NCI-H446 (cell line): ENCODE measurements at regions not wholly inside any gene's neighbourhood (a gene's known extent, or its start where the extent isn't known, plus 50 kb on each side); places are given as distances from the start of the nearest gene placed in this dataset.
"Not testable (repeated sequence)": the region's sequence is repeated elsewhere in the genome, so short reads cannot be mapped to it uniquely, and the experiment has no call there.

Experiments used
- DNase-seq, 2 experiments: peaks; one replicate each; lab custom pipeline; 2025; lab: John Stamatoyannopoulos, UW

DNA sequence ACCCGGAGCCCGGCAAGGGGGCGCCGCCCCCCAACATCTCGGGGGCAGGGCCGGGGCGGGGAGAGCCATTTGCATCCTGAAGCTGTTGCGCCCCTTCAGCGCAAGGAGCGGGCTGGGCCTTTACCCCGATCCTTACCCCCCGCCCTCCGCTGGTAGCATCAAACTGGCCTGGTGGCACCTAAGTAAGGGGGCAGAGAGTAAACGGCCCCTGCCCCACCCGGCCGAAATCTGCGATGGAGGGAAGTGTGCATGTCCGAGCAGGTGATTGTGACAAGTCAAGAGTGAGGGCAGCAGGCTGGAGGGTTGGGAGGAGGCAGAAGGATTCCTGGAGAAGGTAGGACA is 101.2 kb downstream of the ESM1 start:
- DNase-seq: no peak

DNA sequence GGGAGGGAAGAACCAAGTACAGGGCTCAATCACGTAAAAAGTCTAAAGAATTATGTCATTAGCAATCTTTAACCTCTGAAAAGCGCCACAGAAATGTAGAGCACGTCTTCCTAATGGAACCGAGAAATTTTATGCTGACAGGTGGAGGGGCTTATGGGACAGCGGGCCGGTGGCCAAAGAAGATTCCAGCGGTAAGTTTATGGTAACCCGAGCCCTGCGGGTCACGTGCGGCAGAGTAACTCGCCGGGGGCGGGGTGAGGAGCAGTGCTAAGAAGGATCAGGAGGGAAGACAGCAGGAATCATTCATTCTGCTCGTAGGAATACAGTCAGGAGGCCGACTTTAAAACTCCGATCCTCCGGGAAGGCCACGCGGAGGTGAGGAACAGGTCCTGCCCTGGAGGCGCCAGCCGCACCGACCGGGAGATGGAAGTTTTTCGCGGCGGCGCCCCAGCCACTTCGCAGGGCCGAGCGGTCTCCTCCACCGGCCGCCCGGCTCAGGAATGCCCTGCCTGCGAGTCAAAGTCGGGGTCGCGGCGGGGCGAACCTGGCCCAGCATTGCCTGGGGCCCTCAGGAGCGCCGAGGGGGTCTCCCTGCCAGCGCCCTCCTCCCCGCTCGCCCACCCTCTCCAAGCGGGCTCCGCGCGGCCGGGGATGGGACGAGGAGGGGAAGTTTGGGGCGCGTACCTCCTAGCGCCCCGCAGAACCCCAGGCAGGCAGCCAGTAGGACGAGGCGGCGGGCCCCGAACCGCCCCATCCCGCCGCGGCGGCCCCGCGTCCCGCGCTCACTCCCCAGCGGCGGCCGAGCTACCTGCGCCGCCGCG is 101.8 kb downstream of the ESM1 start:
- no peak for DNase-seq

GRCh38 chr5:54882841-54883240 is 102.6 kb downstream of the ESM1 start:
- no peak for DNase-seq

- no peak for DNase-seq
Measured at GRCh38 chr5:54882101-54882500, 103.3 kb downstream of the ESM1 start.

- DNase-seq: peak in 1 of 2 experiments; percentile 25
Measured at GRCh38 chr5:54881286-54882005, 103.9 kb downstream of the ESM1 start.

- no peak for DNase-seq
Measured at GRCh38 chr5:54876976-54877375, 108.4 kb downstream of the ESM1 start.

GRCh38 chr5:54876556-54876955 is 108.8 kb downstream of the ESM1 start:
- DNase-seq: no peak

GRCh38 chr5:54874337-54875021 is 110.9 kb downstream of the ESM1 start:
- no peak for DNase-seq

DNA sequence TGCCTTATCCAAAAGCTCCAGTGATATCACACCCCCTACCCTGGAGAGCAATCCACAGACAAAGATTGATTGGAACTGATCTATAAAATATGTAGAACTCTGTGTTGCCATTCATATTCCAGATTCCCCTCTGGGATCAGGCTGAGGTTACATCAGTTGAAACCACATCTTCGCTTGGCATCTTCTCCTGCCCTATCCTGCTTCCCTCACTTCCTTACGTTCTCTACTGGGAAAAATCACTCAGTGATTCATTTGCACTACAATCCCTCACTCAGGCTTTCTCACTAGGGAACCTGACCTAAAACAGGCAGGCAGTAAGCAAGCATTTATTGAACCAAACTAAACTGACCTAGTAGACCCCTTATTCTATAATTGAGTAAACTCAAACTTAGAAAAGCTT is 111.7 kb downstream of the ESM1 start:
- no peak for DNase-seq

DNA sequence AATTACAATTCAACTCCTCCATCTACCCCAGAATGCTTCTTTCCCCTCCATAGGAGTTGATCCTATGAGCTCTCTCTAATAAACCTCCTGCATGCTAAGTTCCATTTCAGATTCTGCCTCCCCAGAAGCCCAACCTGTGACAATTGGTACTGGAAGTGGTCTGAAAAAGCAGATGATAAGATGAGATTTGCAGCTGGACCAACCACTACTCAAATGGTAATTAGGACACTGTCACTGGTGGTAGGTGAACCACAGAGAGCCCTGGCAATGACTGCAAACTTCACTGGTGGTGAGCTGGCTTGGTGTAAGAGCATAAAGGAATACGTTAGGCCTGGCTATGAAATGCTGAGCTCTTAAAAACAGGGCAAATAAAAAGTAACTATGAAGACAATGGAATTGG is 112.6 kb downstream of the ESM1 start:
- no peak for DNase-seq

- DNase-seq: no peak
Measured at GRCh38 chr5:54870271-54870670, 115.1 kb downstream of the ESM1 start.

DNA sequence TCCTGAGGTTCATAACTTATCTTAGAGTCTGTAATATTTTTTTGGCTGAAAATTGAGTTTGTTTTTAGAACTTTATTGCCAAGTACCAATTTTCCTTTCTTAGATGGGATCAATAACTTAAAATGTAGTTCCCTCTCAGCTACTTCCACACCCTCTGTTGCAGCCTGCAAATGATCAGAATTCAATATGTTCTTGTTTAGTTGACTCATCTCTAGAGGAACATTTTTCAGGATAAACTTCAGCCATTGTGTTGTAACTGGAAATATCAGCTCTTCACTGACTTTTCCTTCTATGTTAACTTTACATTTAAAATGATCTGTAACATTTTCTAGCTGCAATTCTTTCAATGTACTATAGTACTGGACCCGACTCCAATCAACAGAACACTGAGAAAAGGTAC is 115.7 kb downstream of the ESM1 start:
- DNase-seq: no peak

GRCh38 chr5:54868511-54869483 is 116.6 kb downstream of the ESM1 start:
- no peak for DNase-seq

- peak; percentile 6 to 66 for DNase-seq
Measured at GRCh38 chr5:54867310-54867944, 118.0 kb downstream of the ESM1 start.

DNA sequence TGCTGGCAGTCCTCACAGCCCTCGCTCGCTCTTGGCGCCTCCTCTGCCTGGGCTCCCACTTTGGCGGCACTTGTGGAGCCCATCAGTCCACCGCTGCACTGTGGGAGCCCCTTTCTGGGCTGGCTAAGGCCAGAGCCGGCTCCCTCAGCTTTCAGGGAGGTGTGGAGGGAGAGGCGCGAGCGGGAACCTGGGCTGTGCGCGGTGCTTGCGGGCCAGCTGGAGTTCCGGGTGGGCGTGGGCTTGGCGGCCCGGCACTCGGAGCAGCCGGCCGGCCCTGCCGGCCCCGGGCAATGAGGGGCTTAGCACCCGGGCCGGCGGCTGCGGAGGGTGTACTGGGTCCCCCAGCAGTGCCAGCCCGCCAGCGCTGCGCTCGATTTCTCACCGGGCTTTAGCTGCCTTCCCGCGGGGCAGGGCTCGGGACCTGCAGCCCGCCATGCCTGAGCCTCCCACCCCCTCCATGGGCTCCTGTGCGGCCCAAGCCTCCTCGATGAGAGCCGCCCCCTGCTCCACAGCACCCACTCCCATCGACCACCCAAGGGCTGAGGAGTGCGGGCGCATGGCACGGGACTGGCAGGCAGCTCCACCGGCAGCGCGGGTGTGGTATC is 120.4 kb downstream of the ESM1 start:
- DNase-seq: not testable (repeated sequence)

DNA sequence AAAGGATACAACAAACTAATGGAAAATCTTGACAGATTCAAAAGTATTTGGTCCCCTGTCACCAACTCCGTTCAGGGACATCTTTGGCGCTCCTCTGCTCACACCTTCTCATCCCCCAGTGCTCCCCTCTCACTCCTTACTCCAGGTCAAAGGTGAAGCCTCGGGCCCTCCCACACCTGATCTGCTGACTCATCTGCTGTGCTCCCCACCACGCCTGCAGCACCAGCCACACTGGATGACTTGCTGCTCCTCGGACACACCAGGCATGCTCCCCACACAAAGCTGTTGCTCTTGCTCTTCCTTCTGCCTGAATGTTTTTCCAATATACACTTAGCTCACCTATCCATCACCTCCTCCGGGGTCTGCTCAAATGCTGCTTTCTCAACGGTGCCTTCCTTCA is 123.4 kb downstream of the ESM1 start:
- no peak for DNase-seq

DNA sequence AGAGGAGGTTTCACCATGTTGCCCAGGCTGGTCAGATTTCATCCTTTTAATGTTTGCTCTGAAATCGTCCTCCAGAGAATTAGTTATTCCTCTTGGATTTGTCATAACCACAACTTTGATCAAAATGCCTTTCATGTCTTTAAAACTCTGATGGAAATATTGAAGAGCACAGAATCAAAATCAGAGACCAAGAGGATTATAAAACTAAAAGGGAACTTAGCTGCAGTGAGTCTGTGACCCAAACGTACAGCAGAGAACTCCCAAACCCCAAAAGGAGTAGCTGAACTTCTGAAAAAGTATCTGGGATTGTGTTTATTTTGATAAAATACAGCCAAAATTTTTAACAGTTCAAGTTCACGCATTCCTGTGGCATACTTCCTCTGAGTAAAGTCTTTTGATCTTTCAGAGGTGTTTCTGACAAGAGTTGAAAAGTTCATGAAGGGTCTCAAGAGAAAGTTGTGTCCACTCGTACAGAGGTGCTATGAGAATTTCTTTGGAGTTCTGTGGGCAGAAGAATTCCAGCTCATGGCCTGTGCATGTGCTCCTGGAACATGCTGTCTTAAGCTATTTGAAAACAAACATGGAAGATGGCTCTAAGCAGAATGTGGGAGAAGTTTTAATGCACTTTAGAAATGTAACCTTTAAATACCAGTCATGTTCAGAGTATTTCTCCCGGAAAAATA is 124.0 kb downstream of the ESM1 start:
- no peak for DNase-seq

DNA sequence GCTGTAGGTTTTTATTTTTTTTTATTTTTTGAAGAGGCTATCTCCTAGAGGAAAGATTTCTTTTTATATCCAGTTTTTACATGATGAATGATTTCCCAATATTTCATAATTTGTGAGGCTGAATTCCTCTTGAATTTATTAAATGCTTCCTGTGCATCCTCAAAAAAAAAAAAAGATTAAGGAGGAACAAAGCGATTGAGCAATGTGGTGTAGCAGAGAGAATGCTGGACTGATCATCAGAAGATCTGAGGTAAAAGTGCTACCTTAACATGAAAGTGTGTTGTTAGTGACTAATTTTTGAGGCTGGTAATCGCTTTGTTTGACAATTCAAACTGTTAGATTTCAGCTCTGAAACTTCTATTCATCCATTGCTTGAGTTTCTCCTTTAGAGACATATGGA is 125.1 kb downstream of the ESM1 start:
- DNase-seq: no peak

DNA sequence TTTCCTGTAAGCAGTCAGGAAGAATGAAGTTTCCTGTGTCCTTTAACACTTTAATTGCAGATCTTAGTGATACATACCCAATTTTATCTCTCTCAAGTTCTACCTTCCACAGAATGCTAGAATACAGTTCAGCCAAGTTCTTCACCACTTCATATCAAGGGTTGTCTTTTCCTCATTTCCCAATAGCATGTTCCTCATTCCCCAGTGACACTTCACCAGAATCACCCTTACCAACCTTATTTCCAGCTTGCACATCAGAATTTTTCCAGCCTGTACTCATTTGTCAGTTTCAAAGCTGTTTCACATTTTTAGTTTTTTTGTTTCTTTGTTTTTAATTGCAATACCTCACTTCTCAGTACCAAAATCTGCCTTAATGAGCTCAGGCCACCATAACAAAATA is 126.1 kb downstream of the ESM1 start:
- no peak for DNase-seq

DNA sequence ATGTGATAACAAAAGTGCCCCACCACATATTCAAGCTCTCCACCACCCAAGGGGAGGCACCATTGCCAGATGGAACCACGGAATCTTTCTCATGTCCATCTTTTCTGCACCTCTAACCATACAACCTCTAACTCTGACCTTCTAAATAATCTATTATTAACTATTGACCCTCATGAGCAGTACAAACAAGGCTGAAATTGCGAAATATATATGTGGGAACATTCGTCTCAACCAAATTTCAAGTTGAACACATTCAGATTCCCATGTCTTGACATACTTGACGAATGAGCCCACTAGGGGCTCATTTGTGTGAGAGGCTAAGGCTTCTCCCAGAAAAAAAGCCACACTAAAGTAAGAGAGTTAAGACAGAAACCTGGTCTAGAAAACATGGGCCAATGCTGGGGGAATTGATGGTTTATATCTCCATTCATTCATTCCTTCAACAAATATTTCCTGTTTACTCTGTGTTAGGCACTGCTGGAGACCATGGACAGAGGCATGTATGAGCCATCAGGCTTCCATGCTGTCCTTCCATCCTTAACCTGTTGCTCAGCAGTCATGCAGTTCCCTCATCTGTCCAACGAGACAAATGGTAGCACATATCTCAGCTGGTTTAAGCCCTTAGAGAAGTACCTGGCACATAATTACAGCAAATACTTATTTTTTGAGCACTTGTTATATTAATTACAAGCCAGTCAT is 130.4 kb downstream of the ESM1 start:
- DNase-seq: no peak
